A549 (cell line): ENCODE measurements at regions not wholly inside any gene's neighbourhood (a gene's known extent, or its start where the extent isn't known, plus 50 kb on each side); places are given as distances from the start of the nearest gene placed in this dataset.

ENCODE experiments used
- EHMT2 ChIP-seq: fragments of 200-600 bp; sonication (generic); IDR thresholded peaks from 2 replicates; pipeline ENCODE4 v1.6.1; 2016; ENCODE audit warnings: antibody characterized with exemption, low read depth, mild to moderate bottlenecking, moderate library complexity
- EP300 ChIP-seq, 2 experiments: fragments of >200 bp; sonication (Bioruptor Twin); formaldehyde crosslinking; IDR thresholded peaks; 2 replicates in 1 of 2; 3 replicates in 1 of 2; pipeline ENCODE4 v1.6.1; 2016 to 2017
- FOSL2 ChIP-seq, 2 experiments: fragments of 450-650 bp in 1 of 2; fragments of >200 bp in 1 of 2; sonication (Bioruptor Twin) in 1 of 2; formaldehyde crosslinking; IDR thresholded peaks; 2 replicates each; pipeline versions ENCODE4 v1.5.0 to v1.6.1; 2016 to 2020; ENCODE audit warnings: mild to moderate bottlenecking in 1 of 2, moderate library complexity in 1 of 2
- FOXS1 ChIP-seq: fragments of 250-450 bp; sonication (Bioruptor Pico); IDR thresholded peaks from 2 replicates; pipeline ENCODE4 v1.5.0; 2020; ENCODE audit warnings: mild to moderate bottlenecking, moderate library complexity
- HDAC2 ChIP-seq: fragments of 200-600 bp; sonication (generic); IDR thresholded peaks from 2 replicates; pipeline ENCODE4 v1.6.1; 2016
- HOXA7 ChIP-seq: fragments of 250-450 bp; sonication (Bioruptor Pico); IDR thresholded peaks from 2 replicates; pipeline ENCODE4 v1.5.0; 2020; ENCODE audit warnings: mild to moderate bottlenecking, moderate library complexity
- JUNB ChIP-seq: fragments of >200 bp; sonication (Bioruptor Twin); formaldehyde crosslinking; IDR thresholded peaks from 2 replicates; pipeline ENCODE4 v1.6.1; 2016
- MYC ChIP-seq: IDR thresholded peaks from 2 replicates; pipeline ENCODE4 v1.6.1; 2012; ENCODE audit warnings: mild to moderate bottlenecking, inconsistent platforms, low read length, improper control_type of control experiment, borderline replicate concordance
- POLR2A ChIP-seq: IDR thresholded peaks from 2 replicates; pipeline ENCODE4 v1.6.1; 2012; ENCODE audit warnings: mild to moderate bottlenecking, low read length
- RCOR1 ChIP-seq: fragments of 150-350 bp; IDR thresholded peaks from 2 replicates; pipeline ENCODE4 v1.6.1; 2014; ENCODE audit warnings: antibody characterized with exemption, low read length, low read depth
- TP53 ChIP-seq: fragments of 250-450 bp; sonication (Bioruptor Pico); IDR thresholded peaks from 2 replicates; pipeline ENCODE4 v1.5.0; 2021; ENCODE audit warnings: mild to moderate bottlenecking, moderate library complexity
- TF ChIP-seq, protein P1 (sequence below): fragments of >200 bp; sonication (Bioruptor Twin); formaldehyde crosslinking; IDR thresholded peaks from 3 replicates; pipeline ENCODE4 v1.5.1; 2016

GRCh38 chr10:78543749-78544362 is 510.2 kb downstream of the RPS24 start:
- TF ChIP-seq POLR2A (no peak), MYC (no peak), FOXS1 (no peak), HOXA7 (no peak), EHMT2 (no peak), TP53 (CRISPR knock-in tag) (no peak), FOSL2 (IDR thresholded peaks at IDR 0.05) (no peak), FOSL2 (CRISPR knock-in tag; IDR thresholded peaks at IDR 0.05) (no peak), EP300 (IDR thresholded peaks at IDR 0.05) (no peak), JUNB (no peak), HDAC2 (no peak), RCOR1 (no peak)
- TF ChIP-seq, protein P1, sequence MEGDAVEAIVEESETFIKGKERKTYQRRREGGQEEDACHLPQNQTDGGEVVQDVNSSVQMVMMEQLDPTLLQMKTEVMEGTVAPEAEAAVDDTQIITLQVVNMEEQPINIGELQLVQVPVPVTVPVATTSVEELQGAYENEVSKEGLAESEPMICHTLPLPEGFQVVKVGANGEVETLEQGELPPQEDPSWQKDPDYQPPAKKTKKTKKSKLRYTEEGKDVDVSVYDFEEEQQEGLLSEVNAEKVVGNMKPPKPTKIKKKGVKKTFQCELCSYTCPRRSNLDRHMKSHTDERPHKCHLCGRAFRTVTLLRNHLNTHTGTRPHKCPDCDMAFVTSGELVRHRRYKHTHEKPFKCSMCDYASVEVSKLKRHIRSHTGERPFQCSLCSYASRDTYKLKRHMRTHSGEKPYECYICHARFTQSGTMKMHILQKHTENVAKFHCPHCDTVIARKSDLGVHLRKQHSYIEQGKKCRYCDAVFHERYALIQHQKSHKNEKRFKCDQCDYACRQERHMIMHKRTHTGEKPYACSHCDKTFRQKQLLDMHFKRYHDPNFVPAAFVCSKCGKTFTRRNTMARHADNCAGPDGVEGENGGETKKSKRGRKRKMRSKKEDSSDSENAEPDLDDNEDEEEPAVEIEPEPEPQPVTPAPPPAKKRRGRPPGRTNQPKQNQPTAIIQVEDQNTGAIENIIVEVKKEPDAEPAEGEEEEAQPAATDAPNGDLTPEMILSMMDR, result no peak
